ENCODE measurements at regions not wholly inside any gene's neighbourhood (a gene's known extent, or its start where the extent isn't known, plus 50 kb on each side); places are given as distances from the start of the nearest gene placed in this dataset.

GRCh38 chr10:29135337-29135736, 153.5 kb upstream of the LYZL1 start:
- Histone ChIP-seq H2AFZ (ENCODE audit: low read length) (no peak overlapping the region), H3K27me3 (replicated peaks; ENCODE audit: insufficient read depth, low read length) (no peaks in the 10 kb centered on the region)
- TF ChIP-seq CTCF (IDR thresholded peaks at IDR 0.05; ENCODE audit: low read length), result no peak
- no peak for TF ChIP-seq EZH2phosphoT487 (IDR thresholded peaks at IDR 0.05; ENCODE audit: low read length)
- no peak for TF ChIP-seq EZH2 (optimal IDR thresholded peaks at IDR 0.05; ENCODE audit: low read depth, low read length)

GRCh38 chr10:29136411-29136810, 152.5 kb upstream of the LYZL1 start:
- Histone ChIP-seq H3K9me2 (replicated peaks; ENCODE audit: insufficient read depth, low read length) (no peaks in the 10 kb centered on the region), H3K9me3 (replicated peaks; ENCODE audit: insufficient read depth, low read length) (no peaks in the 10 kb centered on the region), H3K27me3 (replicated peaks; ENCODE audit: insufficient read depth, low read length) (no peaks in the 10 kb centered on the region), H3K9ac (ENCODE audit: low read length) (no peak overlapping the region), H3F3A (ENCODE audit: insufficient read depth, low read length) (no peaks in the 10 kb centered on the region), H3K4me3 (ENCODE audit: low read length) (no peak overlapping the region), H3K36me3 (replicated peaks; ENCODE audit: insufficient read depth, low read length) (no peaks in the 10 kb centered on the region), H3K27ac (ENCODE audit: low read length) (no peak overlapping the region), H3K4me2 (ENCODE audit: low read depth, low read length) (no peak overlapping the region), H4K20me1 (ENCODE audit: insufficient read depth, low read length) (no peaks in the 10 kb centered on the region), H2AFZ (ENCODE audit: low read length) (no peak overlapping the region), H3K4me1 (ENCODE audit: low read length) (no peaks in the 10 kb centered on the region), H3K79me2 (ENCODE audit: low read length) (no peaks in the 10 kb centered on the region)
- no peak for TF ChIP-seq EZH2 (optimal IDR thresholded peaks at IDR 0.05; ENCODE audit: low read depth, low read length)
- no peak for TF ChIP-seq EZH2phosphoT487 (IDR thresholded peaks at IDR 0.05; ENCODE audit: low read length)
- TF ChIP-seq CTCF (IDR thresholded peaks at IDR 0.05; ENCODE audit: low read length), result no peak
- no peak for DNase-seq

More at GRCh38 chr10:29135337-29135736, 153.5 kb upstream of the LYZL1 start:
- no peak overlapping the region for H3K4me2 ChIP-seq (ENCODE audit: low read depth, low read length)
- H3K79me2 ChIP-seq (ENCODE audit: low read length), result no peaks in the 10 kb centered on the region
- no peak overlapping the region for H3K9ac ChIP-seq (ENCODE audit: low read length)
- no peaks in the 10 kb centered on the region for H4K20me1 ChIP-seq (ENCODE audit: insufficient read depth, low read length)
- no peaks in the 10 kb centered on the region for H3K9me3 ChIP-seq (replicated peaks; ENCODE audit: insufficient read depth, low read length)
- H3K4me1 ChIP-seq (ENCODE audit: low read length), result no peaks in the 10 kb centered on the region
- no peaks in the 10 kb centered on the region for H3K36me3 ChIP-seq (replicated peaks; ENCODE audit: insufficient read depth, low read length)
- no peaks in the 10 kb centered on the region for H3K9me2 ChIP-seq (replicated peaks; ENCODE audit: insufficient read depth, low read length)
- H3K4me3 ChIP-seq (ENCODE audit: low read length), result no peak overlapping the region
- no peak for DNase-seq
- no peaks in the 10 kb centered on the region for H3F3A ChIP-seq (ENCODE audit: insufficient read depth, low read length)
- no peak overlapping the region for H3K27ac ChIP-seq (ENCODE audit: low read length)

- no peaks in the 10 kb centered on the region for H3K27me3 ChIP-seq (replicated peaks; ENCODE audit: insufficient read depth, low read length)
- H3K9me2 ChIP-seq (replicated peaks; ENCODE audit: insufficient read depth, low read length), result no peaks in the 10 kb centered on the region
- no peaks in the 10 kb centered on the region for H3F3A ChIP-seq (ENCODE audit: insufficient read depth, low read length)
- no peaks in the 10 kb centered on the region for H3K79me2 ChIP-seq (ENCODE audit: low read length)
- TF ChIP-seq EZH2phosphoT487 (IDR thresholded peaks at IDR 0.05; ENCODE audit: low read length), result no peak
- no peak overlapping the region for H3K27ac ChIP-seq (ENCODE audit: low read length)
- H3K9ac ChIP-seq (ENCODE audit: low read length), result no peak overlapping the region
- no peak for DNase-seq
- no peaks in the 10 kb centered on the region for H3K4me1 ChIP-seq (ENCODE audit: low read length)
- no peak overlapping the region for H3K4me2 ChIP-seq (ENCODE audit: low read depth, low read length)
- H3K4me3 ChIP-seq (ENCODE audit: low read length), result no peak overlapping the region
- H2AFZ ChIP-seq (ENCODE audit: low read length), result no peak overlapping the region
- no peaks in the 10 kb centered on the region for H4K20me1 ChIP-seq (ENCODE audit: insufficient read depth, low read length)
- no peaks in the 10 kb centered on the region for H3K36me3 ChIP-seq (replicated peaks; ENCODE audit: insufficient read depth, low read length)
- H3K9me3 ChIP-seq (replicated peaks; ENCODE audit: insufficient read depth, low read length), result no peaks in the 10 kb centered on the region
Measured at GRCh38 chr10:29140151-29140550, 148.7 kb upstream of the LYZL1 start.

- Histone ChIP-seq H2AFZ (ENCODE audit: low read length) (no peak overlapping the region), H3K4me1 (ENCODE audit: low read length) (no peaks in the 10 kb centered on the region), H3K27ac (ENCODE audit: low read length) (no peak overlapping the region), H3K27me3 (replicated peaks; ENCODE audit: insufficient read depth, low read length) (no peaks in the 10 kb centered on the region), H3F3A (ENCODE audit: insufficient read depth, low read length) (no peaks in the 10 kb centered on the region), H3K9ac (ENCODE audit: low read length) (no peak overlapping the region), H3K36me3 (replicated peaks; ENCODE audit: insufficient read depth, low read length) (no peaks in the 10 kb centered on the region), H3K4me2 (ENCODE audit: low read depth, low read length) (no peak overlapping the region), H4K20me1 (ENCODE audit: insufficient read depth, low read length) (no peaks in the 10 kb centered on the region), H3K4me3 (ENCODE audit: low read length) (no peak overlapping the region), H3K79me2 (ENCODE audit: low read length) (no peaks in the 10 kb centered on the region), H3K9me3 (replicated peaks; ENCODE audit: insufficient read depth, low read length) (no peaks in the 10 kb centered on the region), H3K9me2 (replicated peaks; ENCODE audit: insufficient read depth, low read length) (no peaks in the 10 kb centered on the region)
- no peak for DNase-seq
- TF ChIP-seq EZH2 (optimal IDR thresholded peaks at IDR 0.05; ENCODE audit: low read depth, low read length), result no peak
- no peak for TF ChIP-seq CTCF (IDR thresholded peaks at IDR 0.05; ENCODE audit: low read length)
- no peak for TF ChIP-seq EZH2phosphoT487 (IDR thresholded peaks at IDR 0.05; ENCODE audit: low read length)
Measured at GRCh38 chr10:29140991-29141390, 147.9 kb upstream of the LYZL1 start.
